Thoracic aorta (tissue), 2 donors: ENCODE measurements at regions not wholly inside any gene's neighbourhood (a gene's known extent, or its start where the extent isn't known, plus 50 kb on each side); places are given as distances from the start of the nearest gene placed in this dataset.

ENCODE experiments used
- ATAC-seq: fragments of 150-250 bp; one replicate; pipeline ENCODE4 v1.8.0; 2017; ENCODE audit warnings: low read depth; ENCODE audit not compliant: insufficient number of reproducible peaks, low FRiP score
- DNase-seq: peaks from one replicate; pipeline ENCODE4 v3.0.0-alpha.2; 2020; ENCODE audit warnings: low spot score
- H3K27ac ChIP-seq, 2 donors: fragments of 200-600 bp; sonication (generic); 1 replicate in 1 of 2; 2 replicates in 1 of 2; pipeline ENCODE4 v1.5.1; 2016; ENCODE audit warnings: mild to moderate bottlenecking in 2 of 2, moderate library complexity in 2 of 2
- H3K27me3 ChIP-seq: fragments of 200-600 bp; sonication (generic); replicated peaks from 2 replicates; pipeline ENCODE4 v1.6.0; 2016; ENCODE audit warnings: mild to moderate bottlenecking; ENCODE audit not compliant: insufficient read depth
- H3K36me3 ChIP-seq: fragments of 200-600 bp; sonication (generic); one replicate; pipeline ENCODE4 v1.5.1; 2016
- H3K4me1 ChIP-seq, 2 donors: fragments of 200-600 bp; sonication (generic); 1 replicate in 1 of 2; 2 replicates in 1 of 2; pipeline versions ENCODE4 v1.5.1 to v1.6.0; 2016; ENCODE audit warnings: low read depth in 2 of 2, mild to moderate bottlenecking in 1 of 2; ENCODE audit not compliant: control insufficient read depth in 1 of 2
- H3K4me3 ChIP-seq: fragments of 200-600 bp; sonication (generic); 2 replicates; pipeline ENCODE4 v1.5.1; 2016; ENCODE audit warnings: mild to moderate bottlenecking
- H3K9me3 ChIP-seq: fragments of 200-600 bp; sonication (generic); 2 replicates; pipeline ENCODE4 v1.5.1; 2016
- CTCF ChIP-seq: fragments of 200-600 bp; sonication (generic); IDR thresholded peaks from one replicate; pipeline ENCODE4 v1.5.1; 2019; ENCODE audit warnings: antibody characterized with exemption

- Histone ChIP-seq H3K4me1 (peaks cover 4 to 22% of the 10 kb centered on the region in 2 donors), H3K4me3 (no peak overlapping the region), H3K9me3 (no peaks in the 10 kb centered on the region), H3K27me3 (no peaks in the 10 kb centered on the region), H3K27ac (no peak overlapping the region), H3K36me3 (no peaks in the 10 kb centered on the region)
- no peak for DNase-seq
- TF ChIP-seq CTCF: no peak
- no peak for ATAC-seq
These were observed 176.1 kb upstream of the CIBAR2 start for GRCh38 chr16:85288341-85288868.

- Histone ChIP-seq H3K4me3 (no peak overlapping the region), H3K36me3 (no peaks in the 10 kb centered on the region), H3K4me1 (peaks cover 4 to 22% of the 10 kb centered on the region in 2 donors), H3K27ac (no peak overlapping the region), H3K27me3 (no peaks in the 10 kb centered on the region), H3K9me3 (no peaks in the 10 kb centered on the region)
- TF ChIP-seq CTCF: no peak
- DNase-seq (no peak), ATAC-seq (no peak)
These were observed 176.8 kb upstream of the CIBAR2 start for GRCh38 chr16:85288869-85289660.

- Histone ChIP-seq H3K4me1 (peaks cover 4 to 22% of the 10 kb centered on the region in 2 donors), H3K9me3 (no peaks in the 10 kb centered on the region), H3K27ac (no peak overlapping the region), H3K4me3 (no peak overlapping the region), H3K27me3 (no peaks in the 10 kb centered on the region), H3K36me3 (no peaks in the 10 kb centered on the region)
- TF ChIP-seq CTCF: no peak
- DNase-seq (no peak), ATAC-seq (no peak)
These were observed 177.7 kb upstream of the CIBAR2 start for GRCh38 chr16:85289760-85290625.

GRCh38 chr16:85290626-85291301 is 178.5 kb upstream of the CIBAR2 start:
- Histone ChIP-seq H3K4me3 (no peak overlapping the region), H3K9me3 (no peaks in the 10 kb centered on the region), H3K36me3 (no peaks in the 10 kb centered on the region), H3K27ac (no peak overlapping the region), H3K27me3 (no peaks in the 10 kb centered on the region), H3K4me1 (peaks cover 4 to 19% of the 10 kb centered on the region in 2 donors)
- no peak for ATAC-seq
- DNase-seq: no peak
- no peak for TF ChIP-seq CTCF
